22Rv1 (cell line): ENCODE measurements at regions not wholly inside any gene's neighbourhood (a gene's known extent, or its start where the extent isn't known, plus 50 kb on each side); places are given as distances from the start of the nearest gene placed in this dataset.

Experiments used
- H3K27ac ChIP-seq: fragments of 450-650 bp; 2 replicates; pipeline ENCODE4 v1.5.1; 2017
- ZFX ChIP-seq: fragments of 450-650 bp; IDR thresholded peaks from 2 replicates; pipeline ENCODE4 v1.6.1; 2017; ENCODE audit warnings: antibody characterized with exemption, borderline replicate concordance
- TF ChIP-seq, protein P1 (sequence below): fragments of 450-650 bp; IDR thresholded peaks from 2 replicates; pipeline ENCODE4 v1.5.1; 2017; ENCODE audit warnings: mild to moderate bottlenecking

DNA sequence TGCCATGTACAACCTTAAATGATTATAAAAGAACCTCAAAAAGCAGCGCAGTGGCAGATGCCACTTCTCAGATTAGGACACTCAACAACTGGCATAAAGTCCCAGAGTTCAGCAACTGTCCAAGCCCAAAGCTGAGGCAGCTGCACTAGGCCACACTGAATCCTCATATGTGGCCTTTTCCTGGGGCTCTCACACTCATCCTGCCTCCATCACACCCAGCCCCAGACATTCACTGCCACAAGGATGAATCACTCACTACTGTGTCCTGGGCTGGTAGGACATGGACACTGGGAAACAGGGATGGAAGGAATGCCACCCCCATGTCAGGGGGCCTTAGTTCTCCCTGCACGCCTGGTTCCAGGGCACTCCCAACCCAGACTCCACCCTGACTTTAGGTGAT is 547.7 kb downstream of the TNS3 start:
- H3K27ac ChIP-seq: no peak overlapping the region
- TF ChIP-seq, protein P1, sequence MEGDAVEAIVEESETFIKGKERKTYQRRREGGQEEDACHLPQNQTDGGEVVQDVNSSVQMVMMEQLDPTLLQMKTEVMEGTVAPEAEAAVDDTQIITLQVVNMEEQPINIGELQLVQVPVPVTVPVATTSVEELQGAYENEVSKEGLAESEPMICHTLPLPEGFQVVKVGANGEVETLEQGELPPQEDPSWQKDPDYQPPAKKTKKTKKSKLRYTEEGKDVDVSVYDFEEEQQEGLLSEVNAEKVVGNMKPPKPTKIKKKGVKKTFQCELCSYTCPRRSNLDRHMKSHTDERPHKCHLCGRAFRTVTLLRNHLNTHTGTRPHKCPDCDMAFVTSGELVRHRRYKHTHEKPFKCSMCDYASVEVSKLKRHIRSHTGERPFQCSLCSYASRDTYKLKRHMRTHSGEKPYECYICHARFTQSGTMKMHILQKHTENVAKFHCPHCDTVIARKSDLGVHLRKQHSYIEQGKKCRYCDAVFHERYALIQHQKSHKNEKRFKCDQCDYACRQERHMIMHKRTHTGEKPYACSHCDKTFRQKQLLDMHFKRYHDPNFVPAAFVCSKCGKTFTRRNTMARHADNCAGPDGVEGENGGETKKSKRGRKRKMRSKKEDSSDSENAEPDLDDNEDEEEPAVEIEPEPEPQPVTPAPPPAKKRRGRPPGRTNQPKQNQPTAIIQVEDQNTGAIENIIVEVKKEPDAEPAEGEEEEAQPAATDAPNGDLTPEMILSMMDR: no peak
- TF ChIP-seq ZFX: no peak

DNA sequence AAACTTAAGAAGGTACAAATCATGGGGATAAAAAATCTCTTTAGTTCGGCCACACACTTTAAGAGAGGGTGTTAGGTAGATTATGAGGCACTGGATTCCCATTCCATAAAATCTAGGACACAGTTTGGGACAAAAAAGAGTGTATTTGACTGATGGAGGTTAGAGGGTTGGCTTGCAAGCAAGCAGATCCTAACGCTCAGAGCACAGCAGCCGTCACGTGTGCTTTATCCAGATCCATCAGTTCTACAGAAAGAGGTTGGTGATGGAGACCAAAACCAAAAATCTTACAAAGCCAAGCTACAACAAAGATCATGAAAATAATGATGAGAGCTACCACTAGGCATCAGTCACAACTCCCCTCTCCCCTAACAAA is 549.4 kb downstream of the TNS3 start:
- no peak for TF ChIP-seq ZFX
- TF ChIP-seq, protein P1: no peak
- H3K27ac ChIP-seq: no peak overlapping the region

DNA sequence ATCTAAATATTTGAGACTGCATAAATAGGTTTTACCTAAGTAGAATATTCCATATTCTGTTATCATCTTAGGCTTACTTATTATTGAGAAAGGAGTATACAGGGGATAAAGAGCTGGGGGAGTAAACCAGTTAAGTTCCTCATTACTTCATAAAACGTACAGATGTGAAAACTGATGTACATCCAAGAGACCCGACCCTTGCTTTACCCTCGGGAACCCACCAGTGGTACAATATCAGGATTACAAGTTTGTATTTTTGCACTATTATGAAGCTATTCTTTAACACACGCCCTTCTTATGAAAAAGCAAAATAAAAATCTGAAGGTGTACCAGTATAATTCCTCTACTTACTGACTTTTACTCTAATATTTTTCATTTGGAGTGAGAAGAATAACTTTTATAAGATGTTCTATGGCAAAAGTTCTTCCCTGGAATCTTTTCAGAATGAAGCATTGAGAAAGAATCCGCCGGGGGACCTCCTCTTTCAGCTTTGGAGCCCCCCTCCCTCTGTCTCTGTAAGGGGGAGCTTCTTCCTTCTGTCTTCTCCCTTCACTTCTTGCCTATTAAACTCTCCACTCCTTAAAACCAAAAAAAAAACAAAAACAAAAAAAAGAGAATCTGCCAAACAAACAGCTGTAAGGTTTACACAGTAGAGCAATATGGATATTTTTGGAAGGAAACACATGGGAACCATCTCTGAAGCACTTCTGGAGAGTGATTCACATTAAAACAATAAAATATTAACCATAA is 550.0 kb downstream of the TNS3 start:
- H3K27ac ChIP-seq: no peak overlapping the region
- no peak for TF ChIP-seq ZFX
- TF ChIP-seq, protein P1: no peak

DNA sequence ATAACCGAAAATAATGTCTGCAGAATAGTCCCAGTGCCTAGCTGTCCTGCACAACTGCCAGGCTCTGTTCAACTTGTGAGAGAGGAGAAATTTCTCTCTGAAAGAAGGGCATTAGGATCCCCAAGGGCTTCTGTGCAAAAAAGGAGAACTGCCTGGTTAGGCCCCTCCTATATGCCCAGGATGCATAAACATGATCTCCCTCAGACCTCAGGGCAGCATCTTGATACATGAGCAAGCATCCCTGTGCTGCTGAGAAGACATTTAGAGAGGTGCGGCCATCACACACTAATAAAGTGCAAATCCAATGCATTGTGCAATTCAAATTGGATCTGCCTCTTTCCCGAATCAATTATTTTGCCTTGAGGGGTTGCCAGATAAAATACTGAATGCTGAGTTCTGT is 553.6 kb downstream of the TNS3 start:
- TF ChIP-seq, protein P1: no peak
- no peak overlapping the region for H3K27ac ChIP-seq

DNA sequence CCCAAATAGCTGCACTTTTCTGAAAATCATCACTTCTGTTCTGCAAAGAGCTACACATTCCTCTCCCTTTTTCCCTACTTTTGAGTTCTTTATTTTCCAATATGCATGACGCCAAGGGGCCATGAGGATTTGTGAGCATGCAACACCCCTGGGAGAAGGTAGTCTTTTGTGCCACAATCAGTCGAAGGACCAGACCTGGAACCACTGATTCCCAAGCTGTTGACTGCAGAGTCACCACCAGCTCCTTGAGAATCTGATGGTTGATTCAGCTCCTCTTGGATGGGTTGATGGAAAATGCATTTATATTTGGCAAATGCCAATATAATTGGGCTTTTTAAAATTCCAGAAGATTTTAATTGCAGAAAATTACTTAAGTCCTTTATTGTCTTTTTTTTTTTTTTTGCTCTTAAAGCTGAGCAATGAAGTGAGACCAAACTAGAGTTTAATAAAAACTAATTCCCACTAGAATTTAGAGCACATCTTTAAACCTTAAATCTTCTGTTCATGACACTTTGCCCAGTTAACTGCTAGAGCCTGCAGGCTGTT is 554.1 kb downstream of the TNS3 start:
- TF ChIP-seq ZFX: no peak
- TF ChIP-seq, protein P1: no peak
- no peak overlapping the region for H3K27ac ChIP-seq

DNA sequence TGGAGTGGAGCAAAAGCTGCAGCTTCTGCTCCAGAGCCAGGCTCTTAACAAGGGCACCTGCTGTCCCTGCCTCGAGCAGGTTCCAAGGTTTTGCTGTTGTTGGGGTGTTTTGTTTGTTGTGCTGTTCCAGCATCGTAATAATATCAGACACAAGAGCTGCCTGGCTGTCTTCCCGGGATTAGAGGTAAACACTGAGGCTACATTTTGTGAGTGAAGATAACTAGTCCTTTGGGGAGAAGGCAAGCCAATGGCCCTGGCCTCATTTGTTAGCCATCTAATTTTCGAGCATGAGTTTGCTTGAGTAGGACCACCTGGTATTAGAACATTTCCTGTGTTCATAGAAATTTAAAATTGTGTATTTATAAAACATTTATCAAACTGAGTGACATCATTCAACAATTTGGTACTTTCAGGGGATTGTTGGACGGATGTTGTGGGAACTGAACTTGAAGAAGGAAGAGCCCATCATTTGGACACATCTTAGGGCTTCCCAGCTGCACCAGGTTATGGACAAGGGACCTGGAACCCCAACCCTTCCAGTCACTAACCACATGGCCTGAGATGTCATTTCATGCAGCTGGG is 555.0 kb downstream of the TNS3 start:
- no peak overlapping the region for H3K27ac ChIP-seq
- TF ChIP-seq ZFX: no peak
- TF ChIP-seq, protein P1: no peak

DNA sequence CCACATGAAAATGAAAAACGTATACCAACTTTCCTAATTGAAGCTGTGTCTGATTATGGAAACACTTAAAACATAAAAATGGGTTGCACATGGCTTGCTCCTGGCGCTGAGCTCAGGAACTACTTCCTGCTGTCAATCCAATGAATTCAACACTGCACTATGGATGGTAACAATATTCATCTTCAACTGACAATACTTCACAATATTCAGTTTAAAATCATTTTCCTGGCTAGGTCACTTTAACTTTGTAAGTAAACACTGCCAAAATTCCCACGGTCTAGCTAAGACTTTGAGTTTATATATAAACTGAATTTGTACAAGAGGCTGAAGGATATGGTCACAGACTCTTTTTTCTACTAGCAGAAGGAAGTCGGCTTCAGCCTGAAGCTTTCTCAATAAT is 556.9 kb downstream of the TNS3 start:
- no peak for TF ChIP-seq ZFX
- TF ChIP-seq, protein P1: no peak
- no peak overlapping the region for H3K27ac ChIP-seq
